LNCaP clone FGC (cell line): ENCODE measurements at regions not wholly inside any gene's neighbourhood (a gene's known extent, or its start where the extent isn't known, plus 50 kb on each side); places are given as distances from the start of the nearest gene placed in this dataset.

Source experiments
- DNase-seq: peaks from one replicate; pipeline ENCODE4 v3.0.0-alpha.2; 2011; ENCODE audit warnings: low read depth
- H3K4me3 ChIP-seq: 2 replicates; pipeline ENCODE4 v1.5.1; 2011; ENCODE audit warnings: mild to moderate bottlenecking, low read depth, low read length, control low read depth
- TF ChIP-seq, protein P1 (sequence below): IDR thresholded peaks from 2 replicates; pipeline ENCODE4 v1.5.1; 2012; ENCODE audit warnings: mild to moderate bottlenecking; ENCODE audit not compliant: control insufficient read depth, insufficient read depth; ENCODE audit errors: extremely low read depth

DNA sequence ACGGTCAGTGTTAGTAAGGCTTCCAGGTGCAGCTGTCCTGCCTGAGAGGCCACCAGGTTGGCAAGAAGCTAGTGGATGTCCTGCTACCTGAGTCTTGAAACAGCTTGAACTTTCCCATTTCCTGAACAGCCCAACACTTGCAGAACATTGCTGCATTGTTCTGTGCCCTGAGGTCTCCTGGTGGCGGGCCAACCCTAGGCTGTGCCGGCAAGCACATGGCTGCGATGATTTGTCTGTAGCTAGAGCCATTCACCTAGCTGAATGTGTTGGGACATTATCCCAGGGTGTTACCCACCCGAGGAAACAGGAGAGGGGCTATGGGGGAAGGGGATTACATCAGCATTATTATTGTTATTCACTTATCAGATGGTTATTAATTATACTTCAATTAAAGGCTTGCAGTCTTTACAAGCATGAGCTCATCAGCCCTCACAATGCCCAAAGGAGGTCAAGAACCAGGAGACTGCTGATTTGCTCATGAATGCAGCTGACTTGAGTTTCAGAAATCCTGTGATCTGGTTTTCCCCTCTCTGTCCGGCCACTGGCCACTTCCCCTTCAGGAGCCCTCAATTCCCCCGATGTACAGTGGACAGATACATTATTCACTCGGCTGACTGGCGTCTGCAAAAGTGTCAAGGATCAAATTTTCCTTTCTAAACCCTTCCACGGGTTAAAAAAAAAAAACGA lies 187.6 kb upstream of the TSC22D1 start:
- TF ChIP-seq, protein P1, sequence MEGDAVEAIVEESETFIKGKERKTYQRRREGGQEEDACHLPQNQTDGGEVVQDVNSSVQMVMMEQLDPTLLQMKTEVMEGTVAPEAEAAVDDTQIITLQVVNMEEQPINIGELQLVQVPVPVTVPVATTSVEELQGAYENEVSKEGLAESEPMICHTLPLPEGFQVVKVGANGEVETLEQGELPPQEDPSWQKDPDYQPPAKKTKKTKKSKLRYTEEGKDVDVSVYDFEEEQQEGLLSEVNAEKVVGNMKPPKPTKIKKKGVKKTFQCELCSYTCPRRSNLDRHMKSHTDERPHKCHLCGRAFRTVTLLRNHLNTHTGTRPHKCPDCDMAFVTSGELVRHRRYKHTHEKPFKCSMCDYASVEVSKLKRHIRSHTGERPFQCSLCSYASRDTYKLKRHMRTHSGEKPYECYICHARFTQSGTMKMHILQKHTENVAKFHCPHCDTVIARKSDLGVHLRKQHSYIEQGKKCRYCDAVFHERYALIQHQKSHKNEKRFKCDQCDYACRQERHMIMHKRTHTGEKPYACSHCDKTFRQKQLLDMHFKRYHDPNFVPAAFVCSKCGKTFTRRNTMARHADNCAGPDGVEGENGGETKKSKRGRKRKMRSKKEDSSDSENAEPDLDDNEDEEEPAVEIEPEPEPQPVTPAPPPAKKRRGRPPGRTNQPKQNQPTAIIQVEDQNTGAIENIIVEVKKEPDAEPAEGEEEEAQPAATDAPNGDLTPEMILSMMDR: no peak

DNA sequence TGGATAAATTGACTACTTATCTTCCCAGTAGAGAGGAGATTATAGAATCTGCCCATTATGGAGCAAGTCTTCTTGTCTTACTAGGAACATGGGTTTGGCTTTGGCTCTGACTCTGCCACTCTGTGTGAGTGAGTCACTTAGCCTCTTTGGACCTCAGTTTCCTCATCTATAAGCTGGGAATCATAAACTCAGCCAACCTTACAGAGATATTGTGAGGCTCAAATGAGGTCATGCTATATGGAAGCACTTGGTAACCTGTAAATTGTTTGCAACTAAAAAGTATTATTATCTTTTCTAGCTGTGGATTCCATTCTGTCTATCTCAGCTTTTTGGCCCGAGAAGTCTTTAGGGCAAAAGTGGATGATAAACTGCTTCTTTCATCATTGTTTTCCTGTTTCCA lies 186.8 kb upstream of the TSC22D1 start:
- no peak overlapping the region for H3K4me3 ChIP-seq
- no peak for DNase-seq
- TF ChIP-seq, protein P1: no peak

More for the DNA sequence above, 187.6 kb upstream of the TSC22D1 start:
- no peak overlapping the region for H3K4me3 ChIP-seq
- no peak for DNase-seq

DNA sequence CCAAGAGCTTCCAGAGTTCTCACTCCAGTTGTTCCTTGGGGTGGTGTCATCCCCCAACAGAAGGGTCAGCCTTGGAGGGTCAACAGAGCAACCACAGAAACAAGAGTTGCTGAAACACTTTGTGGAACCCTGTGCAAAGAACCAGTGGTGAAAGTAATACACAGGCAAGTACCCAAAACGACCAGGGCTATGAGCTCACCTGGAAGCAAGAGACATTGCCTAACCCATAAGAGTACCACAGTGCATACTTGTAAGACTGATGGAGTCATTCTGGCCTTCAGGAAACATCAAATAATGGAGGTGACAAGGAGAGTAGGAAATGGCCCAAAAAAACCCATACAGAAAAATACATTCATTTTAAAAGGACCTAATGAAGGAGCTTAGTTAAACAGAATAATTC lies 184.3 kb upstream of the TSC22D1 start:
- no peak overlapping the region for H3K4me3 ChIP-seq
- TF ChIP-seq, protein P1: no peak
- no peak for DNase-seq

DNA sequence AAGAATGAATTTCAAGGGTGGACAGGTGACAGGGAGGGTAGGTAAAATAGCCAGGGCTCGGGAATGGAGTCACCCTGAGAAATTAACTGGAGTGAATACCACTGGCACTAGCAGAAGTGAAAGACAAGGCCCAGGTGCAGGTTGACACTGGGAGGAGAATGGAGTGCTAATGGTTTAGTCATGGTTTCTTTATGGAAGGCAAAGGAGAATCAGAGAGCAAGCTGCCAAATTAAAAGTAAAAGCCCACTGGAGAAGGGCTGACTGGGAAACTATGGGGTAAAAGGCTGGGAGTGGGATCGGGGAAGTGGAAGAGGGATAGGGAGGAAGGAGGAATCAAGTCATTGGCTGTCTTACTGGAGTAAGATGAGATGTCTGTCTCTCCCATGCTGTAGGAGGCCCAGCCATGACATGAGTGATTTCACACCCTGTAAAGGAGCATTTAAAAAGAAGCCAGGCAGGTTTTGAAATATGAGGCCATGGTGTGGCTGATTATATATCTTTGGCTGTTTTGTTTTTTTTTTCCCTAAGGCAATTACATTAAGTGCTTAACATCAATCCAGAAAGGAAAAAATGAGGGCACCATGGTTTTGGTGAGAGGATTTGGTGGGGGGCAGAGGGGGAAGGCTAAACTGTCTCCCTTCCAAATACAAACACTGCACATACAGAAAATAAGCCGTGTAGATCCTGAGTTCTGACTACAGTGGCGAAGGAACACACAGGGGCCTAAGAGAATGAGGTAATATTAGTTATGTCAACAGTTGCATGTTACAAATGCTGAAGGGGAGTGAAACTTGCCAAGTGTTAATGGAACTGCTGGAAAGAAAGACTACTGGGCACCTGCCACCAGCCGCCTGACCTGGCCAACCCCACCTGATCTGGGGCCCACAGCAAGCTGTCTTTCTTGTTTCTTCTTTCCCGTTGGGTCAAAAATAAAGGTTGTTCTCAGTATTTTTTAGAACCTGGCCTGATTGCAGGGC lies 183.5 kb upstream of the TSC22D1 start:
- peak; percentile 85 for DNase-seq
- no peak overlapping the region for H3K4me3 ChIP-seq
- TF ChIP-seq, protein P1: no peak

DNA sequence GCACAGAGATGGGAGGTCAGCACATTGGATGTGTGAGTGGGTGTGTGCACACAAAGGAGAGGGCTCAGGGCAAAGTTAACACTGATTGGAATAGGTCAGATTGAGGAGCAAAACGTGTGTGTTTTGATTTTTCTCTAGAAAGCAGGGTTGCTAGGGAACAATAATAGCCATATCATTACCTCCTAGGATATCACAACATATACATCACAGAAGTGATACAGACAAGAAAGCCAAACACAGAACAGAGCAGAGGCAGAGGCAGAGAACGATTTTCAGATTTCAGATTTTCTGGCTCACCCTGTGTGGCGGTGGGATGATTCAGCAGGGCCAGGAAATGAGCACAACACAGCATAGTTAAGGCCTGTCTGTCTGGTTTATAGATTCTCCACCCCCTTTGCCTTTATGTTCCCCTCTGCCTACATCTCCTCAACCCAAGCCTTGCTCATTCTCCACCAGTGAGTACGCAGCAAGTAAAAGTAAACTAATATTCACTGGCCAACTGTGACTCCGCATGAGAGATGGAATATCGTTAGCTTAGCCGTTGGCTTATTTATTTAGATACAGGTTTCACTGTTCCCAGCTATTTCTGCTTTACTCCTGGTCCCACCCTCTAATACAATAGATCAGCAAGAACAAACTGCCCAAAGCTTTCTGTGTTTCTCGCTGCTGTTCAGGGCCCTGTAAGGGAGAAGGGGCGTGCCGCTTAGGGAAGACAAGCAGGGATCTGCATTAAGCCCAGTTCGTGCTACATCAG lies 182.7 kb upstream of the TSC22D1 start:
- TF ChIP-seq, protein P1: no peak
- H3K4me3 ChIP-seq: no peak overlapping the region
- DNase-seq: no peak

DNA sequence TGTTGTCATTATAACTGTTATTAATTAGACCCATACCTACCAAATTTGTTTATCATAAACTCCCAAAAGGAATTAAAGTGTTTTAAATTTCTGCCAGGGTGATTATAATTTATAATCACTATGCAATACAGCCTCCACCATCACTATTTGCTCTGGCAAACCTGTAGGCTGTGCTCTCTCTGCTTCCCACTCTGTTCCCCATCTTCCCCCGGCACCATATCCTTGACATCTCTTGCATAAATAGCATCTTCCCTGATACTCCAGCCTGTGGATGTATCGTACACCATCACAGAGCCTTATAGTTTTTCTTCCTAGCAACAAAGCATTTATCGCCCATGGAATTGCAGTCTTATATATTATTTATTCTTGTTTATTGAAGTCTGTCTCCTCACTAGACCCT lies 181.5 kb upstream of the TSC22D1 start:
- TF ChIP-seq, protein P1: no peak

More for the DNA sequence above, 181.5 kb upstream of the TSC22D1 start:
- no peak overlapping the region for H3K4me3 ChIP-seq
- no peak for DNase-seq
